ENCODE measurements at regions not wholly inside any gene's neighbourhood (a gene's known extent, or its start where the extent isn't known, plus 50 kb on each side); places are given as distances from the start of the nearest gene placed in this dataset.

DNA sequence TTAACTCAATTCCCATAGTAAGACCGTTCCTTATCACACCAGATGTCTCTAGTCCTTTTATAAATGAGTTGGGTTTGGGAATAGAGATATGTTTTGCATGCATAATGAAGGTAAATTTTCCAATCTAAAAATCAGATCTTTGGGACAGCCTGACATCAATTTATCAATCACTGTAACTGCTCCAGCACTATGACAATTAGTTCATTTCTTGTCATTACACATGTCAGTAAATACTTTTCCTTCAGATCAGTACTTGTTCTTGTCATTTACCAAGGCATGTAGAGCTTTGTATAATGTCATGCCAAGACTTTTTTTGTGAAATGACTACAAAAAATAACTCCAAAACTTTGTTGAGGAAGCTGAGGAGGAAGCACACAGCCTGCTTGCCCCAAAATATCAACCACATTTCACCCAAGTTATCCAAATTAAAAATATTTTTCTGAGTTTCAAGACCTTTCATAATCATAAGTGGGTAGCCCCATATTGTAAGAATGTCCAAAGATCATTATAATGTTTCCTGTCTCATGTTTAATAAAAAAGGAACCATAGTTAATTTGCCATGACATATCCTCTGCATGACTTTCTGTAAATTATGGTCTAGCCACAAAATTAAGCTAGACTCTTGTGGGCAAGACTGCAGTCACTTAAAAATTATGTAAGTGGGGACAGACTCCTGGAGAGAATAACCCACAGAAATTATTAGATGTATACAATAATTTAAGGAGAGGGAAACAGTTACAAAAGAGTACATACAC is 586.8 kb downstream of the TBC1D4 start (continued):
- TF ChIP-seq PRDM10 (CRISPR knock-in tag; IDR thresholded peaks at IDR 0.05; ENCODE audit: low read depth) (no peak), SMC3 (IDR thresholded peaks at IDR 0.05; ENCODE audit: low read length) (no peak), ZNF562 (CRISPR knock-in tag; IDR thresholded peaks at IDR 0.05; ENCODE audit: borderline replicate concordance) (no peak), ZNF232 (CRISPR knock-in tag; IDR thresholded peaks at IDR 0.05; ENCODE audit: borderline replicate concordance) (no peak), ZNF790 (CRISPR knock-in tag; IDR thresholded peaks at IDR 0.05; ENCODE audit: borderline replicate concordance) (no peak), NFAT5 (CRISPR knock-in tag; IDR thresholded peaks at IDR 0.05) (no peak), MBNL3 (CRISPR knock-in tag; conservative IDR thresholded peaks at IDR 0.05) (no peak), ZNF788 (CRISPR knock-in tag; IDR thresholded peaks at IDR 0.05; ENCODE audit: borderline replicate concordance) (no peak), HMGA1 (CRISPR knock-in tag; conservative IDR thresholded peaks at IDR 0.05) (no peak), ZNF30 (CRISPR knock-in tag; IDR thresholded peaks at IDR 0.05) (no peak)
- TF ChIP-seq, protein P1, sequence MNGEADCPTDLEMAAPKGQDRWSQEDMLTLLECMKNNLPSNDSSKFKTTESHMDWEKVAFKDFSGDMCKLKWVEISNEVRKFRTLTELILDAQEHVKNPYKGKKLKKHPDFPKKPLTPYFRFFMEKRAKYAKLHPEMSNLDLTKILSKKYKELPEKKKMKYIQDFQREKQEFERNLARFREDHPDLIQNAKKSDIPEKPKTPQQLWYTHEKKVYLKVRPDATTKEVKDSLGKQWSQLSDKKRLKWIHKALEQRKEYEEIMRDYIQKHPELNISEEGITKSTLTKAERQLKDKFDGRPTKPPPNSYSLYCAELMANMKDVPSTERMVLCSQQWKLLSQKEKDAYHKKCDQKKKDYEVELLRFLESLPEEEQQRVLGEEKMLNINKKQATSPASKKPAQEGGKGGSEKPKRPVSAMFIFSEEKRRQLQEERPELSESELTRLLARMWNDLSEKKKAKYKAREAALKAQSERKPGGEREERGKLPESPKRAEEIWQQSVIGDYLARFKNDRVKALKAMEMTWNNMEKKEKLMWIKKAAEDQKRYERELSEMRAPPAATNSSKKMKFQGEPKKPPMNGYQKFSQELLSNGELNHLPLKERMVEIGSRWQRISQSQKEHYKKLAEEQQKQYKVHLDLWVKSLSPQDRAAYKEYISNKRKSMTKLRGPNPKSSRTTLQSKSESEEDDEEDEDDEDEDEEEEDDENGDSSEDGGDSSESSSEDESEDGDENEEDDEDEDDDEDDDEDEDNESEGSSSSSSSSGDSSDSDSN (CRISPR knock-in tag; IDR thresholded peaks at IDR 0.05), result no peak
- TF ChIP-seq, protein P2, sequence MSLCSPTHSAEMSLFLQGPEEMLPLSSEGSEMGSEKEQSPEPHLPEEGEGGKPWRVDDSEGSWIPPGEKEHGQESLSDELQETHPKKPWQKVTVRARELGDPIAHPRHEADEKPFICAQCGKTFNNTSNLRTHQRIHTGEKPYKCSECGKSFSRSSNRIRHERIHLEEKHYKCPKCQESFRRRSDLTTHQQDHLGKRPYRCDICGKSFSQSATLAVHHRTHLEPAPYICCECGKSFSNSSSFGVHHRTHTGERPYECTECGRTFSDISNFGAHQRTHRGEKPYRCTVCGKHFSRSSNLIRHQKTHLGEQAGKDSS (CRISPR knock-in tag; IDR thresholded peaks at IDR 0.05; ENCODE audit: borderline replicate concordance, low read depth), result no peak
- TF ChIP-seq, protein P3, sequence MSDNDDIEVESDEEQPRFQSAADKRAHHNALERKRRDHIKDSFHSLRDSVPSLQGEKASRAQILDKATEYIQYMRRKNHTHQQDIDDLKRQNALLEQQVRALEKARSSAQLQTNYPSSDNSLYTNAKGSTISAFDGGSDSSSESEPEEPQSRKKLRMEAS (IDR thresholded peaks at IDR 0.05), result no peak
- TF ChIP-seq, protein P4, sequence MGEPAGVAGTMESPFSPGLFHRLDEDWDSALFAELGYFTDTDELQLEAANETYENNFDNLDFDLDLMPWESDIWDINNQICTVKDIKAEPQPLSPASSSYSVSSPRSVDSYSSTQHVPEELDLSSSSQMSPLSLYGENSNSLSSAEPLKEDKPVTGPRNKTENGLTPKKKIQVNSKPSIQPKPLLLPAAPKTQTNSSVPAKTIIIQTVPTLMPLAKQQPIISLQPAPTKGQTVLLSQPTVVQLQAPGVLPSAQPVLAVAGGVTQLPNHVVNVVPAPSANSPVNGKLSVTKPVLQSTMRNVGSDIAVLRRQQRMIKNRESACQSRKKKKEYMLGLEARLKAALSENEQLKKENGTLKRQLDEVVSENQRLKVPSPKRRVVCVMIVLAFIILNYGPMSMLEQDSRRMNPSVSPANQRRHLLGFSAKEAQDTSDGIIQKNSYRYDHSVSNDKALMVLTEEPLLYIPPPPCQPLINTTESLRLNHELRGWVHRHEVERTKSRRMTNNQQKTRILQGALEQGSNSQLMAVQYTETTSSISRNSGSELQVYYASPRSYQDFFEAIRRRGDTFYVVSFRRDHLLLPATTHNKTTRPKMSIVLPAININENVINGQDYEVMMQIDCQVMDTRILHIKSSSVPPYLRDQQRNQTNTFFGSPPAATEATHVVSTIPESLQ (CRISPR knock-in tag; conservative IDR thresholded peaks at IDR 0.05), result no peak
